Mucosa of rectum (tissue), 2 donors: ENCODE measurements at regions not wholly inside any gene's neighbourhood (a gene's known extent, or its start where the extent isn't known, plus 50 kb on each side); places are given as distances from the start of the nearest gene placed in this dataset.
"Not testable (repeated sequence)": the region's sequence is repeated elsewhere in the genome, so short reads cannot be mapped to it uniquely, and the experiment has no call there.

Experiments used
- H3K27ac ChIP-seq, 2 donors: one replicate each; pipeline ENCODE4 v1.7.0; 2013; ENCODE audit warnings: inconsistent platforms in 2 of 2, low read depth in 2 of 2, low read length in 2 of 2
- H3K27me3 ChIP-seq, 2 donors: one replicate each; pipeline ENCODE4 v1.7.0; 2013; ENCODE audit warnings: low read length in 2 of 2; ENCODE audit not compliant: control insufficient read depth in 2 of 2, insufficient read depth in 2 of 2
- H3K36me3 ChIP-seq, 2 donors: one replicate each; pipeline ENCODE4 v1.7.0; 2013; ENCODE audit warnings: low read length in 2 of 2; ENCODE audit not compliant: control insufficient read depth in 2 of 2, insufficient read depth in 2 of 2
- H3K4me1 ChIP-seq, 2 donors: one replicate each; pipeline ENCODE4 v1.7.0; 2013; ENCODE audit warnings: low read length in 2 of 2, mild to moderate bottlenecking in 1 of 2; ENCODE audit not compliant: control insufficient read depth in 2 of 2, insufficient read depth in 2 of 2
- H3K4me3 ChIP-seq, 2 donors: one replicate each; pipeline ENCODE4 v1.7.0; 2013; ENCODE audit warnings: low read length in 2 of 2
- H3K9ac ChIP-seq, 2 donors: one replicate each; pipeline ENCODE4 v1.7.0; 2013; ENCODE audit warnings: low read length in 2 of 2, low read depth in 1 of 2, mild to moderate bottlenecking in 1 of 2
- H3K9me3 ChIP-seq, 2 donors: one replicate each; pipeline ENCODE4 v1.7.0; 2013; ENCODE audit warnings: low read length in 2 of 2; ENCODE audit not compliant: control insufficient read depth in 2 of 2
- donor health status: healthy.
- donor health status: Normal muscosa, but diverticular disease.

DNA sequence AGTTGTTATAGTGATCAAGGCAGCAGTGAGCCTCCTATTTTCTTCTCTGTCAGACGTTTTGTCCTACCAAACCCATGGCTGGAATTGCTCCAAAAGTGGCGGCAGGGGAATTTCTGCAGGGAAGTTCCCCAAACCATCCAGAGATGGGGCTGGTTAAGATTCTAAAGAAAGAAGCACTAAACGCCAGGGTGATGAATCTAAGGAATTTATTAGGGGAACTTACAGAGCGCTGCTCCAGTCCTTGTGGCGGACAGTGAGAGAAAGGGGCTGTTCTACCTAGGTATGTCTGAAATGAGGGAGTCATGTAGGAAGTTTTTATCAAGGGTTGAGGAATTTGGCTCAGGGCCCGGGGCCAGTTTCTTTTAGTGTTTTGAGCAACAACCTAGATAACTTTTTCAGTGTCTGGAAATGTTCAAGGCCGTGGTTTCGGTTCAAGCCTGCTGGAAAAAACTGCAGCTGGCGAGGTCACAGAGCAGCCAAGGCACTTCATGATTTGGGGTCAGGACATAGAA, 222.4 kb upstream of the B3GALT2 start:
- H3K9me3 ChIP-seq = peaks cover 0 to 3% of the 10 kb centered on the region in 2 donors
- no peaks in the 10 kb centered on the region for H3K36me3 ChIP-seq
- no peaks in the 10 kb centered on the region for H3K27me3 ChIP-seq
- no peak overlapping the region for H3K4me3 ChIP-seq
- peak overlapping the region in 1 of 2 donors; percentile 14 for H3K27ac ChIP-seq
- no peaks in the 10 kb centered on the region for H3K4me1 ChIP-seq
- peak overlapping the region in 1 of 2 donors; percentile 7 for H3K9ac ChIP-seq

DNA sequence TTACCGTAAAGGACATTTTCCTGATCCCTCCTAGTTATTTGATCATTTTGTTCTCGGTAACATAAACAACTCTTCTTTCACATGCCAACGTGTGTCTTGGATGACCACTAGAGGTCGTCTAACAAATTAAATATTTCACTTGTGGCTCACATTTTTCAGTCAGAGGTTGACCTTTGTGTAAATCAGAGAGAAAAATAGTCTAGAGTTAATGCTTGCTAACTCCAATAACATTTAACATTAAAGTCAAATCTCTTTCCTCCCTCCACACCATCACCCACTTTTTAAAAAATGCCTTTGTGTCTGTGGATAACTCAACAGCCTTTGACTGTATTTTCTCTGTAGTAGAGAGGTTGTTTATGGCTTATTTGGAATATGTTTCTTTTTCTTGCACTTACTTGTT, 220.5 kb upstream of the B3GALT2 start:
- H3K9ac ChIP-seq = no peak overlapping the region
- no peaks in the 10 kb centered on the region for H3K27me3 ChIP-seq
- peaks cover 0 to 3% of the 10 kb centered on the region in 2 donors for H3K9me3 ChIP-seq
- no peak overlapping the region for H3K4me3 ChIP-seq
- no peak overlapping the region for H3K27ac ChIP-seq
- no peaks in the 10 kb centered on the region for H3K4me1 ChIP-seq
- H3K36me3 ChIP-seq = no peaks in the 10 kb centered on the region

DNA sequence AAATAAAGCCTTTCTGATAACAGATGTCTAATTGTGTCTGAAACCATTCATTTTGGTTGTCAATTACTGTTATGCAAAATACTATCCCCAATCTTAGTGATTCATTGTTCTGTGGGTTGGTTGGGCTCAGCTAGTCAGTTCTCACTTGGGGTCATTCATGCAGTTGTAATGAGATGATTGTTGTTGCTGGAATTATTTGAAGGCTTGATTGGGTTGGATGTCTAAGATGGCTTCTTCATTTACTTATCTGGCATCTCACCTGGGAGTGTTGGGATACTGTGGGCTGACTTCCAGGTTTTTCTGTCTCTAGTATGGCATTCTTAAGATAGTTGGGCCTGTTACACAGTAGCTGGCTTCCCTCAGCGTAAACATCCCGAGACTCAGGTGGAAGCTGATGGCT, 217.8 kb upstream of the B3GALT2 start:
- Histone ChIP-seq H3K4me3 (no peak overlapping the region), H3K4me1 (no peaks in the 10 kb centered on the region), H3K36me3 (no peaks in the 10 kb centered on the region), H3K27ac (no peak overlapping the region), H3K27me3 (no peaks in the 10 kb centered on the region), H3K9me3 (peaks cover 0 to 3% of the 10 kb centered on the region in 2 donors), H3K9ac (no peak overlapping the region)

DNA sequence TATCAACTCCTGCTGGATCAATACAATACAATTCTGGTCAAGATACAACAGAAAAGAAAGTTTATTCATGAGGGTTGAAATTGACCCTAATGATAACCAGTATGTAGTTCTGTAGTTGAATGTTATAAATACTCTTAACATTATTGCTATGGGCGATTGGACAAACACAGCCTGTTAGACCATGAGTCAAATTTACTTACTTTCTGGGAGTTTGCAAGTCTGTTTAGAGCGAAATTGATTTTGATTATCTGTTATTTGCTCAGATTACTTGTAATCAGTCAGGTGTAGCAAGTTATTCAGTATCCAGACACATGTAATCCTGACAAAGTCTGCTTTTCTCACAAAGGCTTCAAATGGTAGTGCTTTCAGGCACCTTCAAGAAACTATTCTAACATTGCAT, 216.6 kb upstream of the B3GALT2 start:
- no peaks in the 10 kb centered on the region for H3K4me1 ChIP-seq
- H3K9me3 ChIP-seq = peaks cover 0 to 3% of the 10 kb centered on the region in 2 donors
- H3K36me3 ChIP-seq = no peaks in the 10 kb centered on the region
- H3K4me3 ChIP-seq = no peak overlapping the region
- no peak overlapping the region for H3K27ac ChIP-seq
- H3K27me3 ChIP-seq = no peaks in the 10 kb centered on the region
- no peak overlapping the region for H3K9ac ChIP-seq

DNA sequence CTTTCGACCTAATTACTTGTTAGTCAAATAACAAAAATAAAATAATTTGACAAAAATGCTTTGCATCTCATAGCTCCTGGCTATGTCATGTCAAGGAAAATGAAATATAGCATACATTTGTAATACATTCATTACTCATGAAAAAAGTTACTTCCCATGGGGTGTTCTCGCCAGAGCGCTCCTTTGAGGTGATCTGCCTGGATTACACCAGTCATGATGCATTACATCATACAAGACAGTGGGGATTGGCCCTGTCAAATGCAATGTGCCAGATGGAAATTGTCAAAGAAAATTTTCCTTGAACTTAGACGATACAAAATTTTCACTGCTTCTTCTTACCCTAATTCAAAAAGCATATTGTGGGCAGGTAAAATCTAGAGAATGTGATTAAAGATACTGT, 215.6 kb upstream of the B3GALT2 start:
- Histone ChIP-seq H3K9ac (no peak overlapping the region), H3K36me3 (no peaks in the 10 kb centered on the region), H3K4me3 (no peak overlapping the region)

DNA sequence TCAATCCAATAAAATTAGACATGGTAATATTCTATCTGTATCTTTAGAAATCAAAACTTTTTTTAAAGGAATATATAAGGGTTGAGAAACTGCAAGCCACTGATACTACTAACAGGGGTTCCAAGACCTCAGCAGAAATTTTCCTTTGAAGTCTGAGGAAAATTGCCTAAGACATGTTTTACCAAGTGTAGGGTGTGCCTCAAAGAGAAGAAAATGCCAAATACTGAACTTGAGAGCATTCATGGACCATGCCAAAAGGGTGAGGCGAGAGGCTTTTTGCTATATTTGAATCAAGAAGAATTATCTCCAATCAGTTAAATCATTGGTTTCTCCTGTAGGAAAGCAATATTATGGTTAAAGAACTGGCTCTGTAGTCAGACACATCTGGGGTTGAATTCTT, 207.9 kb upstream of the B3GALT2 start:
- H3K9ac ChIP-seq = no peak overlapping the region
- H3K4me3 ChIP-seq = no peak overlapping the region
- no peaks in the 10 kb centered on the region for H3K36me3 ChIP-seq
- H3K9me3 ChIP-seq = no peaks in the 10 kb centered on the region
- H3K4me1 ChIP-seq = no peaks in the 10 kb centered on the region
- no peaks in the 10 kb centered on the region for H3K27me3 ChIP-seq
- H3K27ac ChIP-seq = no peak overlapping the region

More for the DNA sequence above, 215.6 kb upstream of the B3GALT2 start:
- Histone ChIP-seq H3K9me3 (peaks cover 0 to 3% of the 10 kb centered on the region in 2 donors), H3K4me1 (no peaks in the 10 kb centered on the region), H3K27me3 (no peaks in the 10 kb centered on the region), H3K27ac (no peak overlapping the region)

DNA sequence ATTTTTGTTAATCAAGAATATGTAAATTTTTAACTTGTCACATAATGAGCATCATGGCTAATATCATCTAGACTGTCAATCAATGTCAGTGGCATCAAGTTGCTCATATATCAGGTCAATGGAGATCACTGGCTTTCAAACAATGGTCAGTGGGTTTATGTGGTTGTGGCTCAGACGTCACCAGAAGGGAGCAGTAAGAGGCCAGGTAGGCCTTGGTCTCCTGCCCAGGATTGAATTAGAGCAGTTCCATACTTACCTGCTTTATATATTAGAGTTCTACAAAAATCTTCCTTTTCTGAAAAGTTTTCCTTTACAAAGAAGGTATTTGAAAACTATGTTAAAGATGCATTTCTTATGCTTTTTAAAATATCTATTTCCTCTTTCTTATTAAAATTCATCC, 206.3 kb upstream of the B3GALT2 start:
- Histone ChIP-seq H3K4me1 (no peaks in the 10 kb centered on the region), H3K36me3 (no peaks in the 10 kb centered on the region), H3K9ac (no peak overlapping the region), H3K27me3 (no peaks in the 10 kb centered on the region), H3K27ac (no peak overlapping the region), H3K9me3 (no peaks in the 10 kb centered on the region), H3K4me3 (no peak overlapping the region)

DNA sequence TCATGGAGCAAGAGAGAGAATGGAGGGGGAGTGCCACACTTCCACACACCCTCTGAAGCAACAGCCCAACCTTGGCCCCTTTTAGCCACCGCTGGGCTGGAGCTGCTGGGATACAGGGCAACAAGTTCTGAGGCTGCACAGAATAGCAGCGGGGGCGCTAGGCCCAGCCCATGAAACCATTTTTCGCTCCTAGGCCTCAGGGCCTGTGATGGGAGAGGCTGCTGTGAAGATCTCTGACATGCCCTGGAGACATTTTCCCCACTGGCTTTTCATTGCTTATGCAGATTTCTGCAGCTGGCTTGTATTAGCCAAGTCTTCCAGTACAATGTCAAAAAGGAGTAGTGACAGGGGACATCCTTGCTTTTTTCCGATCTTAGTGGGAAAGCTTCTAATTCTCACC, 202.3 kb upstream of the B3GALT2 start:
- Histone ChIP-seq H3K27ac (no peak overlapping the region), H3K27me3 (no peaks in the 10 kb centered on the region), H3K9me3 (no peaks in the 10 kb centered on the region), H3K9ac (no peak overlapping the region), H3K36me3 (no peaks in the 10 kb centered on the region), H3K4me3 (no peak overlapping the region), H3K4me1 (no peaks in the 10 kb centered on the region)

DNA sequence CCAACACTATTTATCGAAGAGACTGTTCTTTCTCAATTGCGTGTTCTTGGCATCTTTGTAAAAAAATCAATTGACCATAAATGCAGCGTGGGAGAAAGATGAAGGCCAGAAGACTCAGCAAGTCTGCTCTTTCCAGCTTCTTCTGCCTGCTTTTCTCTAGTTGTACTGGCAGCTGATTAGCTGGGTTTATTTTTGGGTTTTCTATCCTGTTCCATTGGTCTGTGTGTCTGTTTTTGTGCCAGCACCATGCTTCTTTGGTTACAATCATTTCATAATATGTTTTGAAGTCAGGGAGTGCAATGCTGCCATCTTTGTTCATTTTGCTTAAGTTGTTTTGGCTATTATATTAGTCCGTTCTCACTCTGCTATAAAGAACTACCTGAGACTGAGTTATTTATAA, 201.8 kb upstream of the B3GALT2 start:
- no peak overlapping the region for H3K4me3 ChIP-seq
- no peak overlapping the region for H3K9ac ChIP-seq
- H3K27me3 ChIP-seq = no peaks in the 10 kb centered on the region
- H3K36me3 ChIP-seq = no peaks in the 10 kb centered on the region
- H3K27ac ChIP-seq = no peak overlapping the region
- no peaks in the 10 kb centered on the region for H3K9me3 ChIP-seq
- no peaks in the 10 kb centered on the region for H3K4me1 ChIP-seq

DNA sequence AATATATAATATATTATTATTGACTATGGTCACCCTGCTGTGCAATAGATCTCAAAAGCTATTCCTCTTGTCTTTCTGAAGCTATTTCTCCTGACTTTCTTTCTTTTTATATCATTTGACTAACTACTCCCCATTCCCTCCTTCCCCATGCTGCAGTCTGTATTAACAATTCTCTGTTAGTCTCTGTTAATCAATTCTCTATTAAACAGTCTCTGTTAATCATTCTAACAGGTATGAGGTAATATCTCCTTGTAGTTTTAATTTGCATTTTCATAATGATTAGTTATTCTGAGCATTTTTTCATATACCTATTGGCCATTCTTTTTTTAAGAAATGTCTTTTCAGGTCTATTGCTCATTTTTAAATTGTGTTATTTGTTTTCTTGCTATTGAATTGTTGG, 201.0 kb upstream of the B3GALT2 start:
- no peaks in the 10 kb centered on the region for H3K27me3 ChIP-seq
- H3K9me3 ChIP-seq = no peaks in the 10 kb centered on the region
- no peak overlapping the region for H3K4me3 ChIP-seq
- no peak overlapping the region for H3K9ac ChIP-seq
- no peak overlapping the region for H3K27ac ChIP-seq
- H3K4me1 ChIP-seq = no peaks in the 10 kb centered on the region
- H3K36me3 ChIP-seq = no peaks in the 10 kb centered on the region

DNA sequence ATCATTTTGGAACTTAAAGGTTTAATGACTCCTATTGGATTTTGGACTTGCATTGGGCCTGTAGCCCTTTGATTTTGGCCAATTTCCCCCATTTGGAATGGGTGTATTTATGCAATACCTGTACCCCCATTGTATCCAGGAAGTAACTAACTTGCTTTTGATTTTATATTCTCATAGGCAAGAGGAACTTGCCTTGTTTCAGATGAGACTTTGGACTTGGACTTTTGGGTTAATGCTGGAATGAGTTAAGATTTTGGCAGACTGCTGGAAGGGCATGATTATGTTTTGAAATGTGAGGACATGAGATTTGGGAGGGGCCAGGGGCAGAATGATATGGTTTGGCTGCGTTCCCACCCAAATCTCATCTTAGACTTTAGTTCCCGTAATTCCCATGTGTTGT, 192.0 kb upstream of the B3GALT2 start:
- H3K36me3 ChIP-seq, H3K4me1 ChIP-seq, H3K9me3 ChIP-seq, H3K9ac ChIP-seq, H3K4me3 ChIP-seq, H3K27me3 ChIP-seq, H3K27ac ChIP-seq: not testable (repeated sequence)
